GM21423 (cell line): ENCODE measurements at regions not wholly inside any gene's neighbourhood (a gene's known extent, or its start where the extent isn't known, plus 50 kb on each side); places are given as distances from the start of the nearest gene placed in this dataset.
"Not testable (repeated sequence)": the region's sequence is repeated elsewhere in the genome, so short reads cannot be mapped to it uniquely, and the experiment has no call there.

Experiments used
- ATAC-seq: cut with Tn5 transposase; IDR thresholded peaks from one replicate; pipeline ENCODE4 v1.9.1; 2021; ENCODE audit warnings: mild to moderate bottlenecking, moderate library complexity; ENCODE audit not compliant: unreplicated experiment

GRCh38 chr13:65551208-65551607, 1678.9 kb downstream of the PCDH9 start:
- ATAC-seq: no peak

GRCh38 chr13:65540175-65540574, 1690.0 kb downstream of the PCDH9 start:
- no peak for ATAC-seq

- ATAC-seq: no peak
These were observed 1694.8 kb downstream of the PCDH9 start for GRCh38 chr13:65535370-65535769.

GRCh38 chr13:65532231-65532630, 1697.9 kb downstream of the PCDH9 start:
- ATAC-seq: no peak

GRCh38 chr13:65530688-65531087, 1699.4 kb downstream of the PCDH9 start:
- no peak for ATAC-seq

GRCh38 chr13:65529541-65529940, 1700.6 kb downstream of the PCDH9 start:
- no peak for ATAC-seq

GRCh38 chr13:65508745-65509144, 1721.4 kb downstream of the PCDH9 start:
- ATAC-seq: no peak

- ATAC-seq: no peak
These were observed 1721.8 kb downstream of the PCDH9 start for GRCh38 chr13:65508338-65508737.

GRCh38 chr13:65505941-65506340, 1724.2 kb downstream of the PCDH9 start:
- ATAC-seq: no peak

GRCh38 chr13:65504213-65504612, 1725.9 kb downstream of the PCDH9 start:
- no peak for ATAC-seq

- no peak for ATAC-seq
These were observed 1729.7 kb downstream of the PCDH9 start for GRCh38 chr13:65500481-65500880.

GRCh38 chr13:65499256-65499655, 1730.9 kb downstream of the PCDH9 start:
- no peak for ATAC-seq

- ATAC-seq: no peak
These were observed 1732.9 kb downstream of the PCDH9 start for GRCh38 chr13:65497265-65497664.

- ATAC-seq: not testable (repeated sequence)
These were observed 1739.4 kb downstream of the PCDH9 start for GRCh38 chr13:65490725-65491124.

GRCh38 chr13:65488606-65489005, 1741.5 kb downstream of the PCDH9 start:
- ATAC-seq: no peak

GRCh38 chr13:65479692-65480091, 1750.4 kb downstream of the PCDH9 start:
- ATAC-seq: no peak

GRCh38 chr13:65473196-65473595, 1756.9 kb downstream of the PCDH9 start:
- ATAC-seq: no peak

- no peak for ATAC-seq
These were observed 1757.8 kb downstream of the PCDH9 start for GRCh38 chr13:65472336-65472735.

GRCh38 chr13:65470781-65471180, 1759.4 kb downstream of the PCDH9 start:
- ATAC-seq: no peak

GRCh38 chr13:65468628-65469027, 1761.5 kb downstream of the PCDH9 start:
- no peak for ATAC-seq

- ATAC-seq: no peak
These were observed 1768.5 kb downstream of the PCDH9 start for GRCh38 chr13:65461590-65461989.

- ATAC-seq: no peak
These were observed 1770.0 kb downstream of the PCDH9 start for GRCh38 chr13:65460136-65460535.

GRCh38 chr13:65456150-65456912, 1773.8 kb downstream of the PCDH9 start:
- ATAC-seq: no peak
